ENCODE measurements at regions not wholly inside any gene's neighbourhood (a gene's known extent, or its start where the extent isn't known, plus 50 kb on each side); places are given as distances from the start of the nearest gene placed in this dataset.

DNA sequence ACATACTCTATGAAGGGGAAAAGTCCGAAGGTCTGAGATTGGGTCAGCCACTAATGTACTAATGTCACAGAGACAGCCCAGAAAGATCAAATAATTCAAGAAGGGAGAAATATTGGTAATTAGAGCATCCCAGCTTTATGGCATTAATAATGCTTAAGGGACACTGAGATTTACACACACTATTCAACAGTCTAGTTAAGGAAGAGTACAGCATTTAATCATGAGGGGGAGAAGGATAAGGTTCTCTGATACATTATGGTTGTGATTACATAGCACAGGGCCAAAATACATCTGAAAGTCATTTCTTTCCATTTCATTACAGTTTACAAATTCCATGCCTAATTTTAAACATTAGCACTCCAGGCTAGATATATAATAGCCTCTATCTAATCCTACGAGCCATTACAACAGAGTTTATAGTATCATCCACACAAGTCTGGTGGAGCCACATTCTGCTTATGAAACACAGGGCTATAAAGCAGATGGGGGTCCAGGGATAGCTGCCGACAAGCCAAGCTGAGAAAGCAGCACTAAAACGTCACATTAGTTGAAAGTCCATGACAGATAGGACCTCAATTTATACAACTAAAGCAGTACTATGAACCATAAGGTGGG, 108.0 kb upstream of the GRIA3 start:
- TF ChIP-seq ZNF133 (tag by site-specific recombination; IDR thresholded peaks at IDR 0.05) (no peak), ZNF48 (tag by site-specific recombination; IDR thresholded peaks at IDR 0.05) (no peak), PRDM1 (tag by site-specific recombination; IDR thresholded peaks at IDR 0.05) (no peak), ZNF169 (tag by site-specific recombination; IDR thresholded peaks at IDR 0.05) (no peak), ZBTB7A (tag by site-specific recombination; IDR thresholded peaks at IDR 0.05; ENCODE audit: low read depth) (no peak), ZNF626 (tag by site-specific recombination; IDR thresholded peaks at IDR 0.05) (no peak), ZNF623 (tag by site-specific recombination; IDR thresholded peaks at IDR 0.05) (no peak), SALL2 (tag by site-specific recombination; IDR thresholded peaks at IDR 0.05; ENCODE audit: borderline replicate concordance) (no peak), ZNF529 (tag by site-specific recombination; IDR thresholded peaks at IDR 0.05; ENCODE audit: insufficient replicate concordance) (no peak), ZSCAN30 (tag by site-specific recombination; IDR thresholded peaks at IDR 0.05) (no peak), ZFP3 (tag by site-specific recombination; IDR thresholded peaks at IDR 0.05; ENCODE audit: low read depth) (no peak), ZNF624 (tag by site-specific recombination; IDR thresholded peaks at IDR 0.05) (no peak)
- TF ChIP-seq, protein P1, sequence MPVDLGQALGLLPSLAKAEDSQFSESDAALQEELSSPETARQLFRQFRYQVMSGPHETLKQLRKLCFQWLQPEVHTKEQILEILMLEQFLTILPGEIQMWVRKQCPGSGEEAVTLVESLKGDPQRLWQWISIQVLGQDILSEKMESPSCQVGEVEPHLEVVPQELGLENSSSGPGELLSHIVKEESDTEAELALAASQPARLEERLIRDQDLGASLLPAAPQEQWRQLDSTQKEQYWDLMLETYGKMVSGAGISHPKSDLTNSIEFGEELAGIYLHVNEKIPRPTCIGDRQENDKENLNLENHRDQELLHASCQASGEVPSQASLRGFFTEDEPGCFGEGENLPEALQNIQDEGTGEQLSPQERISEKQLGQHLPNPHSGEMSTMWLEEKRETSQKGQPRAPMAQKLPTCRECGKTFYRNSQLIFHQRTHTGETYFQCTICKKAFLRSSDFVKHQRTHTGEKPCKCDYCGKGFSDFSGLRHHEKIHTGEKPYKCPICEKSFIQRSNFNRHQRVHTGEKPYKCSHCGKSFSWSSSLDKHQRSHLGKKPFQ (tag by site-specific recombination; IDR thresholded peaks at IDR 0.05), result no peak
- TF ChIP-seq, protein P2, sequence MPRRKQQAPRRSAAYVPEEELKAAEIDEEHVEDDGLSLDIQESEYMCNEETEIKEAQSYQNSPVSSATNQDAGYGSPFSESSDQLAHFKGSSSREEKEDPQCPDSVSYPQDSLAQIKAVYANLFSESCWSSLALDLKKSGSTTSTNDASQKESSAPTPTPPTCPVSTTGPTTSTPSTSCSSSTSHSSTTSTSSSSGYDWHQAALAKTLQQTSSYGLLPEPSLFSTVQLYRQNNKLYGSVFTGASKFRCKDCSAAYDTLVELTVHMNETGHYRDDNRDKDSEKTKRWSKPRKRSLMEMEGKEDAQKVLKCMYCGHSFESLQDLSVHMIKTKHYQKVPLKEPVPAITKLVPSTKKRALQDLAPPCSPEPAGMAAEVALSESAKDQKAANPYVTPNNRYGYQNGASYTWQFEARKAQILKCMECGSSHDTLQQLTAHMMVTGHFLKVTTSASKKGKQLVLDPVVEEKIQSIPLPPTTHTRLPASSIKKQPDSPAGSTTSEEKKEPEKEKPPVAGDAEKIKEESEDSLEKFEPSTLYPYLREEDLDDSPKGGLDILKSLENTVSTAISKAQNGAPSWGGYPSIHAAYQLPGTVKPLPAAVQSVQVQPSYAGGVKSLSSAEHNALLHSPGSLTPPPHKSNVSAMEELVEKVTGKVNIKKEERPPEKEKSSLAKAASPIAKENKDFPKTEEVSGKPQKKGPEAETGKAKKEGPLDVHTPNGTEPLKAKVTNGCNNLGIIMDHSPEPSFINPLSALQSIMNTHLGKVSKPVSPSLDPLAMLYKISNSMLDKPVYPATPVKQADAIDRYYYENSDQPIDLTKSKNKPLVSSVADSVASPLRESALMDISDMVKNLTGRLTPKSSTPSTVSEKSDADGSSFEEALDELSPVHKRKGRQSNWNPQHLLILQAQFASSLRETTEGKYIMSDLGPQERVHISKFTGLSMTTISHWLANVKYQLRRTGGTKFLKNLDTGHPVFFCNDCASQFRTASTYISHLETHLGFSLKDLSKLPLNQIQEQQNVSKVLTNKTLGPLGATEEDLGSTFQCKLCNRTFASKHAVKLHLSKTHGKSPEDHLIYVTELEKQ (tag by site-specific recombination; IDR thresholded peaks at IDR 0.05; ENCODE audit: borderline replicate concordance), result no peak
- TF ChIP-seq, protein P3, sequence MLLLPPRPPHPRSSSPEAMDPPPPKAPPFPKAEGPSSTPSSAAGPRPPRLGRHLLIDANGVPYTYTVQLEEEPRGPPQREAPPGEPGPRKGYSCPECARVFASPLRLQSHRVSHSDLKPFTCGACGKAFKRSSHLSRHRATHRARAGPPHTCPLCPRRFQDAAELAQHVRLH (tag by site-specific recombination; IDR thresholded peaks at IDR 0.05), result no peak
- TF ChIP-seq, protein P4, sequence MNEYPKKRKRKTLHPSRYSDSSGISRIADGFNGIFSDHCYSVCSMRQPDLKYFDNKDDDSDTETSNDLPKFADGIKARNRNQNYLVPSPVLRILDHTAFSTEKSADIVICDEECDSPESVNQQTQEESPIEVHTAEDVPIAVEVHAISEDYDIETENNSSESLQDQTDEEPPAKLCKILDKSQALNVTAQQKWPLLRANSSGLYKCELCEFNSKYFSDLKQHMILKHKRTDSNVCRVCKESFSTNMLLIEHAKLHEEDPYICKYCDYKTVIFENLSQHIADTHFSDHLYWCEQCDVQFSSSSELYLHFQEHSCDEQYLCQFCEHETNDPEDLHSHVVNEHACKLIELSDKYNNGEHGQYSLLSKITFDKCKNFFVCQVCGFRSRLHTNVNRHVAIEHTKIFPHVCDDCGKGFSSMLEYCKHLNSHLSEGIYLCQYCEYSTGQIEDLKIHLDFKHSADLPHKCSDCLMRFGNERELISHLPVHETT (tag by site-specific recombination; IDR thresholded peaks at IDR 0.05), result no peak
- TF ChIP-seq, protein P5, sequence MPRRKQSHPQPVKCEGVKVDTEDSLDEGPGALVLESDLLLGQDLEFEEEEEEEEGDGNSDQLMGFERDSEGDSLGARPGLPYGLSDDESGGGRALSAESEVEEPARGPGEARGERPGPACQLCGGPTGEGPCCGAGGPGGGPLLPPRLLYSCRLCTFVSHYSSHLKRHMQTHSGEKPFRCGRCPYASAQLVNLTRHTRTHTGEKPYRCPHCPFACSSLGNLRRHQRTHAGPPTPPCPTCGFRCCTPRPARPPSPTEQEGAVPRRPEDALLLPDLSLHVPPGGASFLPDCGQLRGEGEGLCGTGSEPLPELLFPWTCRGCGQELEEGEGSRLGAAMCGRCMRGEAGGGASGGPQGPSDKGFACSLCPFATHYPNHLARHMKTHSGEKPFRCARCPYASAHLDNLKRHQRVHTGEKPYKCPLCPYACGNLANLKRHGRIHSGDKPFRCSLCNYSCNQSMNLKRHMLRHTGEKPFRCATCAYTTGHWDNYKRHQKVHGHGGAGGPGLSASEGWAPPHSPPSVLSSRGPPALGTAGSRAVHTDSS (tag by site-specific recombination; IDR thresholded peaks at IDR 0.05), result no peak
- CTCF ChIA-PET, result no interaction called here
- POLR2A ChIA-PET, result no interaction called here
- H3K27ac ChIP-seq (ENCODE audit: extremely low read depth, low read depth, low read length), result no peak overlapping the region
- H3K9me3 ChIP-seq (ENCODE audit: control insufficient read depth, insufficient read depth, low read depth, low read length), result no peaks in the 10 kb centered on the region
- H3K36me3 ChIP-seq (ENCODE audit: control insufficient read depth in 2 of 2, insufficient read depth in 1 of 2, low read length in 2 of 2), result no peaks in the 10 kb centered on the region
- H3K4me1 ChIP-seq (ENCODE audit: control insufficient read depth, insufficient read depth, low read length), result no peaks in the 10 kb centered on the region
- H3K4me3 ChIP-seq (ENCODE audit: low read depth, low read length), result no peak overlapping the region

DNA sequence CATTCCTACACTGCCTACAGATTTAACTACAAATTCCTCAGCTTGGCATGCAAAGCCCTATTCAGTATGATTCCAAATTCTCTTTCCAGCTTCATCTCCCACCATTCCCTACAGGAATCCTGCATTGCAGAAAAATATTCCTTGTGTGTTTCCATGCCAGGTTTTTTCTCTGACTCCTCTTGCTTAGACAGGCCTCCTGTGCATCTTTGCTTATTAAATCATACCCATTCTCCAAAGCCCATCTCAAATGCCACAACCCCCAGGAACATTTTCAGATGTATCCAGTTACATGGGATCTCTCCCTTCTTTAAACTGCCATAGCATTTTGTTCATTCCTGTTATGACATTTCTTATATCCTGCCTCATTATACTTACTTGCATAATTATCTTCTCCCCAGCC, 106.4 kb upstream of the GRIA3 start:
- ChIA-PET CTCF (no interaction called here), POLR2A (no interaction called here)
- no peak overlapping the region for H3K4me3 ChIP-seq (ENCODE audit: low read depth, low read length)
- no peaks in the 10 kb centered on the region for H3K4me1 ChIP-seq (ENCODE audit: control insufficient read depth, insufficient read depth, low read length)
- H3K36me3 ChIP-seq (ENCODE audit: control insufficient read depth in 2 of 2, insufficient read depth in 1 of 2, low read length in 2 of 2), result no peaks in the 10 kb centered on the region
- H3K9me3 ChIP-seq (ENCODE audit: control insufficient read depth, insufficient read depth, low read depth, low read length), result no peaks in the 10 kb centered on the region
- no peak overlapping the region for H3K27ac ChIP-seq (ENCODE audit: extremely low read depth, low read depth, low read length)
- TF ChIP-seq BCL11B (tag by site-specific recombination; IDR thresholded peaks at IDR 0.05; ENCODE audit: low read depth) (no peak), ZNF830 (tag by site-specific recombination; IDR thresholded peaks at IDR 0.05; ENCODE audit: low read depth) (no peak), KLF9 (tag by site-specific recombination; IDR thresholded peaks at IDR 0.05; ENCODE audit: low read depth) (no peak), ZNF302 (tag by site-specific recombination; IDR thresholded peaks at IDR 0.05; ENCODE audit: low read depth) (no peak), RBAK (tag by site-specific recombination; IDR thresholded peaks at IDR 0.05) (no peak), ZNF354C (tag by site-specific recombination; IDR thresholded peaks at IDR 0.05; ENCODE audit: borderline replicate concordance, low read depth) (no peak), ZNF274 (IDR thresholded peaks at IDR 0.05; ENCODE audit: low read length) (no peak), ZNF274 (tag by site-specific recombination; IDR thresholded peaks at IDR 0.05; ENCODE audit: borderline replicate concordance) (no peak), ZNF341 (tag by site-specific recombination; IDR thresholded peaks at IDR 0.05; ENCODE audit: low read depth) (no peak)
